ENCODE measurements at regions not wholly inside any gene's neighbourhood (a gene's known extent, or its start where the extent isn't known, plus 50 kb on each side); places are given as distances from the start of the nearest gene placed in this dataset.

GRCh38 chr2:177332992-177333388, 59.6 kb upstream of the AGPS start:
- peaks cover 0 to 2% (median 0%) of the 10 kb centered on the region in 3 donors for H3K36me3 ChIP-seq (ENCODE audit: control insufficient read depth in 3 of 3, insufficient read depth in 2 of 3, low read depth in 1 of 3, low read length in 3 of 3)
- WGBS, 3 donors, result 70 to 79% (median 78%) methylated on average over 5 of the region's 5 CpGs
- FAIRE-seq (no peak), DNase-seq (no peak)
- H3K4me3 ChIP-seq (ENCODE audit: low read depth in 1 of 3, low read length in 3 of 3), result no peak overlapping the region
- H3K27ac ChIP-seq (ENCODE audit: low read depth in 1 of 3, low read length in 2 of 3), result no peak overlapping the region
- H3K4me1 ChIP-seq (ENCODE audit: control insufficient read depth in 3 of 3, insufficient read depth in 2 of 3, low read depth in 1 of 3, low read length in 2 of 3), result peaks cover 2 to 9% (median 4%) of the 10 kb centered on the region in 3 donors
- H3K9me3 ChIP-seq (ENCODE audit: control insufficient read depth in 2 of 2, insufficient read depth in 1 of 2, low read depth in 1 of 2, low read length in 1 of 2), result no peaks in the 10 kb centered on the region
- H3K27me3 ChIP-seq (ENCODE audit: control insufficient read depth in 3 of 3, insufficient read depth in 3 of 3, low read length in 3 of 3), result no peaks in the 10 kb centered on the region

DNA sequence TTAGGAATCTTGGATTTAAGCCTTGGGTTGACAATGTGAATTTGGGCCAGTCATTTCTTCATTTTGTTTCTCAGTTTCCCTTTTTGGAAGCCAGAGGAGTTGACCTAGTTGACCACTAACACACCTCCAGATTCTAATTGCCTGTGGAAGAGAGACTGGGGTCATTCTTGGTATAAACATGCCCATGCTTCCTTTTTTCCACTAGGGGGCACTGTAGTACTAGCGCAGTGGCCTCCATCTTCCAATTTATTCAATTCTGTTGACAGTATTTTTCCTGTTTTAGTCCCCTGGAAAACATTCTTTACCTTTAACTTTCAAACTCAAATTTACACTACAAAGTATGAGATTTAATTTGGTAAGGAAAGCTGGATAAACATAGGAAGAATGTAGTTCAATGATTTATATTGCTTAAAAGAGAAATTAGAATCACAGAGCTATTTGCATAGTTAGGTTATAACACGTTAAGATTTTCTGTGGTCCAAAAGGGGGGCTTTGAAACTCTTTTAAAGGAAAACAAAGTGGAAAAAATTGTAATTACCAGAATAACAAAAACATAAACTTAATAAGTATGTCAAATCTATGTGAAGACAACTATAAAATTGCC, 57.5 kb upstream of the AGPS start:
- Histone ChIP-seq H3K27me3 (ENCODE audit: control insufficient read depth in 3 of 3, insufficient read depth in 3 of 3, low read length in 3 of 3) (no peaks in the 10 kb centered on the region), H3K9me3 (ENCODE audit: control insufficient read depth in 2 of 2, insufficient read depth in 1 of 2, low read depth in 1 of 2, low read length in 1 of 2) (no peaks in the 10 kb centered on the region), H3K4me3 (ENCODE audit: low read depth in 1 of 3, low read length in 3 of 3) (no peak overlapping the region), H3K4me1 (ENCODE audit: control insufficient read depth in 3 of 3, insufficient read depth in 2 of 3, low read depth in 1 of 3, low read length in 2 of 3) (peaks cover 0 to 5% (median 2%) of the 10 kb centered on the region in 3 donors), H3K27ac (ENCODE audit: low read depth in 1 of 3, low read length in 2 of 3) (no peak overlapping the region), H3K36me3 (ENCODE audit: control insufficient read depth in 3 of 3, insufficient read depth in 2 of 3, low read depth in 1 of 3, low read length in 3 of 3) (peaks cover 0 to 2% (median 0%) of the 10 kb centered on the region in 3 donors)
- WGBS, 3 donors, result 36 to 43% (median 41%) methylated on average over 2 of the region's 2 CpGs
- peak; percentile 74 for FAIRE-seq
- peak; percentile 61 for DNase-seq

GRCh38 chr2:177335917-177336450, 56.6 kb upstream of the AGPS start:
- no peak overlapping the region for H3K4me3 ChIP-seq (ENCODE audit: low read depth in 1 of 3, low read length in 3 of 3)
- H3K4me1 ChIP-seq (ENCODE audit: control insufficient read depth in 3 of 3, insufficient read depth in 2 of 3, low read depth in 1 of 3, low read length in 2 of 3), result no peaks in the 10 kb centered on the region
- no peak for FAIRE-seq
- H3K9me3 ChIP-seq (ENCODE audit: control insufficient read depth in 2 of 2, insufficient read depth in 1 of 2, low read depth in 1 of 2, low read length in 1 of 2), result no peaks in the 10 kb centered on the region
- H3K27ac ChIP-seq (ENCODE audit: low read depth in 1 of 3, low read length in 2 of 3), result no peak overlapping the region
- DNase-seq, result no peak
- H3K36me3 ChIP-seq (ENCODE audit: control insufficient read depth in 3 of 3, insufficient read depth in 2 of 3, low read depth in 1 of 3, low read length in 3 of 3), result peaks cover 0 to 2% (median 0%) of the 10 kb centered on the region in 3 donors
- no peaks in the 10 kb centered on the region for H3K27me3 ChIP-seq (ENCODE audit: control insufficient read depth in 3 of 3, insufficient read depth in 3 of 3, low read length in 3 of 3)
- WGBS, 3 donors, result 93 to 98% (median 94%) methylated on average over 1 of the region's 1 CpG

- Histone ChIP-seq H3K36me3 (ENCODE audit: control insufficient read depth in 3 of 3, insufficient read depth in 2 of 3, low read depth in 1 of 3, low read length in 3 of 3) (peaks cover 0 to 2% (median 0%) of the 10 kb centered on the region in 3 donors), H3K9me3 (ENCODE audit: control insufficient read depth in 2 of 2, insufficient read depth in 1 of 2, low read depth in 1 of 2, low read length in 1 of 2) (no peaks in the 10 kb centered on the region), H3K27ac (ENCODE audit: low read depth in 1 of 3, low read length in 2 of 3) (no peak overlapping the region), H3K27me3 (ENCODE audit: control insufficient read depth in 3 of 3, insufficient read depth in 3 of 3, low read length in 3 of 3) (no peaks in the 10 kb centered on the region), H3K4me3 (ENCODE audit: low read depth in 1 of 3, low read length in 3 of 3) (no peak overlapping the region), H3K4me1 (ENCODE audit: control insufficient read depth in 3 of 3, insufficient read depth in 2 of 3, low read depth in 1 of 3, low read length in 2 of 3) (no peaks in the 10 kb centered on the region)
- DNase-seq (no peak), FAIRE-seq (no peak)
- 61 to 76% (median 72%) methylated on average over 4 of the region's 4 CpGs for WGBS, 3 donors
Observed at GRCh38 chr2:177338177-177338721, 54.3 kb upstream of the AGPS start.

DNA sequence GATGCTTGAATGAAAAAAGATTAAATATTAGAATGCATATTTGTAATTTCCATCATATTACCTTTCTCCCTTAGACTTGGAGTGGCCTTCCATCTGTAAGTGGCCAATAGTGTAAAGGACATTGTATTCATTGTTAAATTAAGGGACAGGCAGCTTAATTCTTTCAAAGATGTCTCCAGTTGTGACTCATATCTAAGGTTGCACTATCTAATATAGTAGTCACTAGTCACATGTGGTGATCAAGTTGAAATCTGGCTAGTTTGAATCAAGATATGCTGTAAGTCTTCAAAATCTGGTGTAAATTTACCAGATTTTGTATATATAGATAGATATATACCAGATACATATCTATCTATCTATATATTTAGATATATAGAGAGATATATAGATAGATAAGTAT, 52.4 kb upstream of the AGPS start:
- no peak overlapping the region for H3K4me3 ChIP-seq (ENCODE audit: low read depth in 1 of 3, low read length in 3 of 3)
- peak; percentile 26 for FAIRE-seq
- H3K27ac ChIP-seq (ENCODE audit: low read depth in 1 of 3, low read length in 2 of 3), result no peak overlapping the region
- H3K9me3 ChIP-seq (ENCODE audit: control insufficient read depth in 2 of 2, insufficient read depth in 1 of 2, low read depth in 1 of 2, low read length in 1 of 2), result no peaks in the 10 kb centered on the region
- H3K27me3 ChIP-seq (ENCODE audit: control insufficient read depth in 3 of 3, insufficient read depth in 3 of 3, low read length in 3 of 3), result no peaks in the 10 kb centered on the region
- no peak for DNase-seq
- no peaks in the 10 kb centered on the region for H3K36me3 ChIP-seq (ENCODE audit: control insufficient read depth in 3 of 3, insufficient read depth in 2 of 3, low read depth in 1 of 3, low read length in 3 of 3)
- H3K4me1 ChIP-seq (ENCODE audit: control insufficient read depth in 3 of 3, insufficient read depth in 2 of 3, low read depth in 1 of 3, low read length in 2 of 3), result no peaks in the 10 kb centered on the region

- Histone ChIP-seq H3K9me3 (ENCODE audit: control insufficient read depth in 2 of 2, insufficient read depth in 1 of 2, low read depth in 1 of 2, low read length in 1 of 2) (no peaks in the 10 kb centered on the region), H3K4me1 (ENCODE audit: control insufficient read depth in 3 of 3, insufficient read depth in 2 of 3, low read depth in 1 of 3, low read length in 2 of 3) (peaks cover 0 to 10% (median 0%) of the 10 kb centered on the region in 3 donors), H3K4me3 (ENCODE audit: low read depth in 1 of 3, low read length in 3 of 3) (no peak overlapping the region), H3K36me3 (ENCODE audit: control insufficient read depth in 3 of 3, insufficient read depth in 2 of 3, low read depth in 1 of 3, low read length in 3 of 3) (no peaks in the 10 kb centered on the region), H3K27me3 (ENCODE audit: control insufficient read depth in 3 of 3, insufficient read depth in 3 of 3, low read length in 3 of 3) (no peaks in the 10 kb centered on the region), H3K27ac (ENCODE audit: low read depth in 1 of 3, low read length in 2 of 3) (no peak overlapping the region)
- DNase-seq (no peak), FAIRE-seq (no peak)
- 86 to 94% (median 89%) methylated on average over 4 of the region's 4 CpGs for WGBS, 3 donors
Observed at GRCh38 chr2:177342736-177343135, 49.8 kb upstream of the AGPS start.
